GM10248 (cell line): ENCODE measurements at regions not wholly inside any gene's neighbourhood (a gene's known extent, or its start where the extent isn't known, plus 50 kb on each side); places are given as distances from the start of the nearest gene placed in this dataset.

Source experiments
- CTCF ChIA-PET: fragments of 300-600 bp; sonication (Branson Sonifier 250); formaldehyde crosslinking; extraction: SDS; loops from one replicate; lab custom pipeline; 2021; ENCODE audit warnings: antibody characterized with exemption; lab: Yijun Ruan, JAX
- POLR2A ChIA-PET: fragments of 350-650 bp; sonication (Branson Sonifier 250); formaldehyde crosslinking; extraction: SDS; loops from one replicate; lab custom pipeline; 2020; ENCODE audit warnings: antibody characterized with exemption; lab: Yijun Ruan, JAX
- DNase-seq: peaks from one replicate; pipeline ENCODE4 v3.0.0; 2012; ENCODE audit errors: extremely low spot score
- TF ChIP-seq, protein P1 (sequence below): IDR thresholded peaks from 2 replicates; pipeline ENCODE4 v1.5.1; 2012; ENCODE audit warnings: mild to moderate bottlenecking, low read depth; ENCODE audit errors: extremely low read depth, missing control alignments, control extremely low read depth

DNA sequence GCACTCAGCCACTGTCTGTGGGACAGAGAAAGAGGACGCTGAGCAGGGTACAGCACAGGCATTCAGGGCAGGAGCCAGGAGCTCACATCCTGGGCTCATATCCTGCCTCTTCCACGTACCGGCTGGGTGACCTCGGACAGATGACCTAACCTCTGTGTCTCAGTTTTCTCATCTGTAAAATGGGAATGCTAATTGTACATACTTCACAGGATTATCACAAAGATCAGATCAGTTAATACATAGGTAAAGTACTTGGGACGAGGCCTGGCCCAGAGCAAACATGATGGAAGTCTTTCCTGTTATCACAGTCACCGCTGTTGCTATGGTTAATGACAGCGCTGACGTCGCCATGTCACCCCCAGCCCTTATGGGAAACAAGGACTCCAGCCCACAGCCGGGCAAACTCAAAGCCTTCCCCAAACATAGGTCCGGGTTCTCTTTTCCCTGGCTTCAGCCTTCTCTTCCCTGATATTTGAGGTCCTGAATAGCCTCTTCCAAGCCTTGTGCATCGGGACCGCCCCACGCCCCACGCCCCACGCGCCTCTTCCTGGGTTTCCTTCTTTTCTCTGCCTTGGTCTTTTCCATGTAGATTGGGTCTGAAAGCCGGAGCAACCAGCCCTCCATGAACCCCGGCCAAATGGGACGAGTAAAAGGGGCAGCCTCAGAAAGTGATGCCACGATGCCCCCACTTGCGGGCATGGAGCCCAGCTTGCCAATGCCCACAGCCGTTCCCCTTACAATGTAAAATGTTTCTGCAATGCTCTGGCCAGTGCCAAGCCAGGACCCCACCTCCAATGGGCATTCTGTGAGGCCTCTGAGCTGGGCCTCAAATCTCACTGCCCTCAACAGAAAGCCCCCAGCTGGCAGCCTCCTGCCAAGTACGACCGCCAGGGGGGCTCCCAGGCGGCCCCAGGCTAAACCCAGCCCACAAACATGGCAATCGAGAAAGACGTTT, 125.4 kb downstream of the RFLNA start:
- TF ChIP-seq, protein P1, sequence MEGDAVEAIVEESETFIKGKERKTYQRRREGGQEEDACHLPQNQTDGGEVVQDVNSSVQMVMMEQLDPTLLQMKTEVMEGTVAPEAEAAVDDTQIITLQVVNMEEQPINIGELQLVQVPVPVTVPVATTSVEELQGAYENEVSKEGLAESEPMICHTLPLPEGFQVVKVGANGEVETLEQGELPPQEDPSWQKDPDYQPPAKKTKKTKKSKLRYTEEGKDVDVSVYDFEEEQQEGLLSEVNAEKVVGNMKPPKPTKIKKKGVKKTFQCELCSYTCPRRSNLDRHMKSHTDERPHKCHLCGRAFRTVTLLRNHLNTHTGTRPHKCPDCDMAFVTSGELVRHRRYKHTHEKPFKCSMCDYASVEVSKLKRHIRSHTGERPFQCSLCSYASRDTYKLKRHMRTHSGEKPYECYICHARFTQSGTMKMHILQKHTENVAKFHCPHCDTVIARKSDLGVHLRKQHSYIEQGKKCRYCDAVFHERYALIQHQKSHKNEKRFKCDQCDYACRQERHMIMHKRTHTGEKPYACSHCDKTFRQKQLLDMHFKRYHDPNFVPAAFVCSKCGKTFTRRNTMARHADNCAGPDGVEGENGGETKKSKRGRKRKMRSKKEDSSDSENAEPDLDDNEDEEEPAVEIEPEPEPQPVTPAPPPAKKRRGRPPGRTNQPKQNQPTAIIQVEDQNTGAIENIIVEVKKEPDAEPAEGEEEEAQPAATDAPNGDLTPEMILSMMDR: no peak
- ChIA-PET CTCF (interaction anchor here (1.7 kb wide), 1 partner anchor 9 kb away, joined by 6 read pairs; no protein-coding TSS in a partner anchor), POLR2A (no interaction called here)
- no peak for DNase-seq

DNA sequence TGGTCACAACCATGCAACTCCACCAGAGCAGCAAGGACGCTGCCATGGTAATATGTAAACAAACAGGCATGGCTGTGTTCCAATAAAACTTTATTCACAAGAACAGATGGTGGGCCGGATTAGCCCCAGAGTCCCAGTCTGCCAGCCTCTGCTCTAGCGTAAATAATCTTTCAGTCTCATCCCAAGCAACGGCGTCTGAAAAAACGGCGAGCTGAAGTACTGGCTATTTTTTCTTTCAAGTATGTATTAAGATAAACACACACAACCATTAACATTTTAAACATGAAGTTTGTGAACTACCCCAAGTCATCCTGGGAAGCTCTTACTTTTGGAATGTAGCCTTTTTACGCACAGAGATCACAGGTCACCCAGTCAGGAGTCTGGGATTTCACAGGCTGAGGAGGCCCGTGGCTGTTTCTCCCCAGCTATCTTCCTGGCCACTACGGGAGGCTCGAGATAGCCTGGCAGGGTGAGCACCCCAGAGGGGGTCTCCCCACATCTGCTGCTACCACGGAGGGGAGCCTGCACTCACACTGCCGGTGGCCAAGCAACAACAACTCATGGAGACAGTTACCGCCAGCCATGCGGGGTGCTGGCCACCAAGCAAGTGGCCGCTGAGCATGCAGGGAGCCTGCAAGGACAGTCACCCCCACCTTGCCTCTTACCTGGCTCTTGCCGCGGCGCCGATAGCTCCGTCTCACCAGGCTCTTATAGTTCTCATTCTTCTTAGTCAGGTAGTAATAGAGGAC, 124.6 kb downstream of the RFLNA start:
- POLR2A ChIA-PET: interaction anchor here (0.6 kb wide), 1 partner anchor 478 kb away, joined by 4 read pairs; no protein-coding TSS in a partner anchor
- DNase-seq: no peak
- CTCF ChIA-PET: interaction anchor here (1.1 to 1.7 kb wide), 2 partner anchors 10 to 18 kb away, joined by 4 to 6 read pairs; no protein-coding TSS in a partner anchor
- TF ChIP-seq, protein P1: no peak

DNA sequence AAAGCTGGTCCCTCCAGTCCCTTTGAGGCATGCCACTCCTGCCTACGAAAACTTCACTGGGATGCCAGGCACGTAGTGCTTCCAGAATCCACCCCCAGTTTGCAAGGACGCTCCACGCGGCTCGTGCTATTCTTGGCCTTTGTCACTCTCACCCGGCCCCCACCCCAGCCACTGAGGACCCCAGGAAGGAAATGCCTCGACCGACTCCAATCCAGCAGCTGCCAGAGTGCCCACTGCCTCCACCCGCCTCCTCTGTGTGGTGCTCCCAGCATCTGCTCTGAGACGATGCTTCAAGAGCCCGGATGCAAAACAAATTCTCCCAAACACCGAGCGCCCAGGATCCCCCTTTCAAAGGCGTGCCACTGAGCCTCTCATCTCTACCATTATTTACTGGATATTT, 123.9 kb downstream of the RFLNA start:
- POLR2A ChIA-PET: interaction anchor here (0.6 kb wide), 1 partner anchor 479 kb away, joined by 4 read pairs; no protein-coding TSS in a partner anchor
- TF ChIP-seq, protein P1: no peak
- CTCF ChIA-PET: interaction anchor here (1.1 to 1.7 kb wide), 2 partner anchors 10 to 18 kb away, joined by 4 to 6 read pairs; no protein-coding TSS in a partner anchor
- DNase-seq: no peak

DNA sequence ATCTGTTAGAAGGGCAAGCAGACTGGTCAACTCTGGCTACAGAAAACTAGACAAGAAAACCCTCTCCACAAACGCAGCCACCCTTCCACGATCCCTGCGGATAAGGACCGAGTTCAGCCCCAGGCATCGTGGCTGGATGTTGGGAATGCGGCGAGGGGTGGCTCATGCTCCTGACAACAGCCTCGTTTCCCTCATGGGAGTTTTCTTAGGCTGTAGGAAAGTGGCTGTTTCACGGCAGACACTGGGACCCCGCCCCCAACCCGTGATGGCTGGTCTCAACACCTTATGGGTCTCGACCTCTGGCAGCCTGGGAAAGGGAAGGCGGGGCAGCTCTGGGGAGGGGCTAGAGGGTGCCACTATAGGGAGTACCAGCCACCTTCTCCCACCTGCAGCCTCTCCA, 123.3 kb downstream of the RFLNA start:
- ChIA-PET POLR2A (no interaction called here), CTCF (interaction anchor here (0.6 kb wide), 1 partner anchor 9 kb away, joined by 4 read pairs; no protein-coding TSS in a partner anchor)
- DNase-seq: no peak
- TF ChIP-seq, protein P1: no peak

DNA sequence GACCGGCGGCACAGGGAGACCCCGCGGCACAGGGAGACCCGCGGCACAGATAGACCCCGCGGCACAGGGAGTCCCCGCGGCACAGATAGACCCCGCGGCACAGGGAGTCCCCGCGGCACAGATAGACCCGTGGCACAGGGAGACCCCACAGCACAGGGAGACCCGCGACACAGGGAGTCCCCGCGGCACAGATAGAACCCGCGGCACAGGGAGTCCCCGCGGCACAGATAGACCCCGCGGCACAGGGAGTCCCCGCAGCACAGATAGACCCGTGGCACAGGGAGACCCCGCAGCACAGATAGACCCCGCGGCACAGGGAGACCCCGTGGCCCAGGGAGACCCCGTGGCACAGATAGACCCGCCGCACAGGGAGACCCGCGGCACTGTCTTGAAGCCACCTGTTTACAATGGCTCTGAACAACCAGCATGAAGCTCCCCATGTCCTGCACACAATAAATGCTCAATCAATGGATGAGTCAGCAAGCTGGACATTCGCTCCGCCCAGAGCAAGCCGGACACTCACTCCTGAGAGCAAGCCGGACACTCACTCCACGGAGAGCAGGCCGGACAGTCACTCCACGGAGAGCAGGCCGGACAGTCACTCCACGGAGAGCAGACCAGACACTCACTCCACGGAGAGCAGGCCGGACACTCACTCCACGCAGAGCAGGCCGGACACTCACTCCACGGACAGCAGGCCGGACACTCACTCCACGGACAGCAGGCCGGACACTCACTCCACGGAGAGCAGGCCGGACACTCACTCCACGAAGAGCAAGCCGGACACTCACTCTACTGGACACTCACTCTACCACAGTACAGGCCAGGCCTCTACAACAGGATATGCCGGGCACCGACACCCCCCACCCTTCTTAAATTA, 121.9 kb downstream of the RFLNA start:
- no peak for DNase-seq
- CTCF ChIA-PET: interaction anchor here (1.4 kb wide), 1 partner anchor 15 kb away, joined by 4 read pairs; no protein-coding TSS in a partner anchor
- TF ChIP-seq, protein P1: no peak
- POLR2A ChIA-PET: no interaction called here
